Liver (tissue), 8 donors: ENCODE measurements at regions not wholly inside any gene's neighbourhood (a gene's known extent, or its start where the extent isn't known, plus 50 kb on each side); places are given as distances from the start of the nearest gene placed in this dataset.
A peak's percentile ranks its signal among the peaks of the same experiment; 100 is the strongest.
"Not testable (repeated sequence)": the region's sequence is repeated elsewhere in the genome, so short reads cannot be mapped to it uniquely, and the experiment has no call there.

Experiments used
- DNase-seq: peaks from one replicate; pipeline ENCODE4 v3.0.0-alpha.2; 2017; ENCODE audit warnings: low spot score
- H3K27ac ChIP-seq, 2 donors: one replicate each; pipeline ENCODE4 v1.7.0; 2013; ENCODE audit warnings: inconsistent platforms in 2 of 2, low read length in 2 of 2, control low read depth in 1 of 2, low read depth in 1 of 2, mild to moderate bottlenecking in 1 of 2
- H3K27me3 ChIP-seq, 4 donors: one replicate each; pipeline versions ENCODE4 v1.6.1 to v1.7.0; 2013; ENCODE audit warnings: low read length in 3 of 4, inconsistent platforms in 1 of 4, mild to moderate bottlenecking in 1 of 4, moderate library complexity in 1 of 4; ENCODE audit not compliant: control insufficient read depth in 4 of 4, insufficient read depth in 4 of 4
- H3K36me3 ChIP-seq, 4 donors: one replicate each; pipeline versions ENCODE4 v1.6.1 to v1.7.0; 2013; ENCODE audit warnings: low read length in 3 of 4, mild to moderate bottlenecking in 3 of 4, low read depth in 1 of 4, moderate library complexity in 1 of 4; ENCODE audit not compliant: control insufficient read depth in 4 of 4, insufficient read depth in 3 of 4
- H3K4me1 ChIP-seq, 4 donors: one replicate each; pipeline versions ENCODE4 v1.6.1 to v1.7.0; 2013; ENCODE audit warnings: low read length in 3 of 4, mild to moderate bottlenecking in 3 of 4, moderate library complexity in 1 of 4; ENCODE audit not compliant: control insufficient read depth in 4 of 4, insufficient read depth in 4 of 4
- H3K4me3 ChIP-seq, 3 donors: one replicate each; pipeline versions ENCODE4 v1.6.1 to v1.7.0; 2013; ENCODE audit warnings: low read length in 3 of 3, control low read depth in 1 of 3, low read depth in 1 of 3, mild to moderate bottlenecking in 1 of 3
- H3K9ac ChIP-seq, 2 donors: one replicate each; pipeline ENCODE4 v1.7.0; 2013; ENCODE audit warnings: low read length in 2 of 2, mild to moderate bottlenecking in 2 of 2, moderate library complexity in 2 of 2, control low read depth in 1 of 2, low read depth in 1 of 2
- H3K9me3 ChIP-seq, 4 donors: one replicate each; pipeline versions ENCODE4 v1.6.1 to v1.7.0; 2013; ENCODE audit warnings: low read length in 3 of 4; ENCODE audit not compliant: control insufficient read depth in 4 of 4
- FOXA1 ChIP-seq: IDR thresholded peaks from 2 replicates; pipeline ENCODE4 v1.6.1; 2016; ENCODE audit warnings: antibody characterized with exemption
- HNF4A ChIP-seq, 2 donors: conservative IDR thresholded peaks; 2 replicates each; pipeline ENCODE4 v1.6.1; 2016; ENCODE audit warnings: antibody characterized with exemption in 2 of 2, mild to moderate bottlenecking in 2 of 2
- HNF4G ChIP-seq: IDR thresholded peaks from 2 replicates; pipeline ENCODE4 v1.6.1; 2016; ENCODE audit warnings: antibody characterized with exemption
- JUND ChIP-seq, 2 donors: IDR thresholded peaks; 2 replicates each; pipeline ENCODE4 v1.6.1; 2016; ENCODE audit warnings: antibody characterized with exemption in 2 of 2
- NR2F2 ChIP-seq: IDR thresholded peaks from 2 replicates; pipeline ENCODE4 v1.6.1; 2016; ENCODE audit warnings: antibody characterized with exemption
- RAD21 ChIP-seq, 2 donors: IDR thresholded peaks; 2 replicates each; pipeline ENCODE4 v1.6.1; 2016; ENCODE audit warnings: antibody characterized with exemption in 2 of 2, mild to moderate bottlenecking in 2 of 2
- RXRA ChIP-seq, 2 donors: IDR thresholded peaks; 2 replicates each; pipeline ENCODE4 v1.6.1; 2017 to 2018; ENCODE audit warnings: antibody characterized with exemption in 2 of 2, mild to moderate bottlenecking in 1 of 2
- SP1 ChIP-seq: IDR thresholded peaks from 2 replicates; pipeline ENCODE4 v1.6.1; 2018; ENCODE audit warnings: antibody characterized with exemption, mild to moderate bottlenecking
- TAF1 ChIP-seq: conservative IDR thresholded peaks from 2 replicates; pipeline ENCODE4 v1.6.1; 2016; ENCODE audit warnings: antibody characterized with exemption, mild to moderate bottlenecking
- YY1 ChIP-seq: IDR thresholded peaks from 2 replicates; pipeline ENCODE4 v1.6.1; 2016; ENCODE audit warnings: antibody characterized with exemption, mild to moderate bottlenecking
- WGBS: extraction: QIAGEN DNeasy Blood & Tissue Kit; methylation state at CpG from one replicate; pipeline ENCODE4 v1.1.7; 2013; 5-methylcytosine and 5-hydroxymethylcytosine counted together
- TF ChIP-seq, protein P1 (sequence below): IDR thresholded peaks from 2 replicates; pipeline ENCODE4 v1.6.1; 2016; ENCODE audit warnings: antibody characterized with exemption
- TF ChIP-seq, protein P2 (sequence below): IDR thresholded peaks from 2 replicates; pipeline ENCODE4 v1.6.1; 2016; ENCODE audit warnings: antibody characterized with exemption, mild to moderate bottlenecking
- TF ChIP-seq, protein P3 (sequence below): IDR thresholded peaks from 2 replicates; pipeline ENCODE4 v1.6.1; 2016; ENCODE audit warnings: antibody characterized with exemption
- TF ChIP-seq, protein P4 (sequence below): IDR thresholded peaks from 2 replicates; pipeline ENCODE4 v1.6.1; 2016; ENCODE audit warnings: antibody characterized with exemption
- TF ChIP-seq, protein P5 (sequence below): fragments of 150-350 bp; IDR thresholded peaks from 2 replicates; pipeline ENCODE4 v1.5.1; 2017; ENCODE audit warnings: improper control_type of control experiment, low read depth, low read length; ENCODE audit not compliant: missing input control
- donor health status: healthy.
- donor health status: healthy.
- donor health status: healthy.
- donor health status: healthy.
- donor health status: healthy.

DNA sequence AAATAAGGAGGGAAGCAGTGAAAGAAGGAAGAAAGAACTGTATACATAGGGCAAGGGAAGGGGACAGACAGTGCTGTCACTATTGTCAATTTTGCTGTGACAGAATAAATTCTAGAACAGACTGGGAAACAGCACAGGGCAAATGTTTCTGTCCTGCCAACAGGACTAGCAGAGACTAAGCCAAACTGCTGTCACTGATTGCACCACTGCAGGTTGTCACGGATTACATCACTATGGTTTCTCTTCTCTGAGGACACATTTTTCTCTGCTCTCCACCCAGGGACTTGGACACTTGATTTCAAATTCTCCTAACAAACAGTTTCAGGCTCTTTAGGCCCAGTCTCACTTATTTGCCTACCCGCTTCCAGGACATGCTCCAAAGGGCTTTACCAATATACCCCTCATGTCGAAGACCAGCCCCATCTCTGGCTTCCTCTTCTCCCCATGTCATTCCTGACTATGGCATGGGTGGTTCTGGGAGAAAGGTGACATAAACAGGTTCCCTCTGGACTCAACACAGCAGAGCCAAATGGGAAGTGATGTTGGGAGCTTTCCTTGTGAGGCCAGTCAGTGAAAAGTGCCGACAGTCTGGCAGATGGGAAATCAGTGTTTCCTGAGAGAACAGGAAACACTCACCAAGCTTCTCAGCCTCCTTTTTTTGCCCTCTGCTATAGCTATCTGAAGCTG lies 70.2 kb upstream of the ST3GAL6 start:
- Histone ChIP-seq H3K27me3 (no peaks in the 10 kb centered on the region), H3K27ac (peak overlapping the region; percentile 69 to 93), H3K4me3 (no peak overlapping the region), H3K36me3 (no peaks in the 10 kb centered on the region), H3K9ac (peak overlapping the region in 1 of 2 donors; percentile 32), H3K4me1 (peaks cover 0 to 6% (median 0%) of the 10 kb centered on the region in 4 donors), H3K9me3 (no peaks in the 10 kb centered on the region)
- WGBS, result 33% methylated on average over 4 of the region's 4 CpGs
- DNase-seq, result no peak
- TF ChIP-seq RXRA (IDR thresholded peaks at IDR 0.05) (peak; percentile 45 to 70), TAF1 (no peak), RAD21 (IDR thresholded peaks at IDR 0.05) (peak in 1 of 2 donors; percentile 61), HNF4G (peak; percentile 34), SP1 (peak; percentile 86), HNF4A (conservative IDR thresholded peaks at IDR 0.05) (peak; percentile 48 to 58), NR2F2 (no peak), JUND (IDR thresholded peaks at IDR 0.05) (peak; percentile 19 to 42)
- TF ChIP-seq, protein P1, sequence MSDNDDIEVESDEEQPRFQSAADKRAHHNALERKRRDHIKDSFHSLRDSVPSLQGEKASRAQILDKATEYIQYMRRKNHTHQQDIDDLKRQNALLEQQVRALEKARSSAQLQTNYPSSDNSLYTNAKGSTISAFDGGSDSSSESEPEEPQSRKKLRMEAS, result no peak
- TF ChIP-seq, protein P2, sequence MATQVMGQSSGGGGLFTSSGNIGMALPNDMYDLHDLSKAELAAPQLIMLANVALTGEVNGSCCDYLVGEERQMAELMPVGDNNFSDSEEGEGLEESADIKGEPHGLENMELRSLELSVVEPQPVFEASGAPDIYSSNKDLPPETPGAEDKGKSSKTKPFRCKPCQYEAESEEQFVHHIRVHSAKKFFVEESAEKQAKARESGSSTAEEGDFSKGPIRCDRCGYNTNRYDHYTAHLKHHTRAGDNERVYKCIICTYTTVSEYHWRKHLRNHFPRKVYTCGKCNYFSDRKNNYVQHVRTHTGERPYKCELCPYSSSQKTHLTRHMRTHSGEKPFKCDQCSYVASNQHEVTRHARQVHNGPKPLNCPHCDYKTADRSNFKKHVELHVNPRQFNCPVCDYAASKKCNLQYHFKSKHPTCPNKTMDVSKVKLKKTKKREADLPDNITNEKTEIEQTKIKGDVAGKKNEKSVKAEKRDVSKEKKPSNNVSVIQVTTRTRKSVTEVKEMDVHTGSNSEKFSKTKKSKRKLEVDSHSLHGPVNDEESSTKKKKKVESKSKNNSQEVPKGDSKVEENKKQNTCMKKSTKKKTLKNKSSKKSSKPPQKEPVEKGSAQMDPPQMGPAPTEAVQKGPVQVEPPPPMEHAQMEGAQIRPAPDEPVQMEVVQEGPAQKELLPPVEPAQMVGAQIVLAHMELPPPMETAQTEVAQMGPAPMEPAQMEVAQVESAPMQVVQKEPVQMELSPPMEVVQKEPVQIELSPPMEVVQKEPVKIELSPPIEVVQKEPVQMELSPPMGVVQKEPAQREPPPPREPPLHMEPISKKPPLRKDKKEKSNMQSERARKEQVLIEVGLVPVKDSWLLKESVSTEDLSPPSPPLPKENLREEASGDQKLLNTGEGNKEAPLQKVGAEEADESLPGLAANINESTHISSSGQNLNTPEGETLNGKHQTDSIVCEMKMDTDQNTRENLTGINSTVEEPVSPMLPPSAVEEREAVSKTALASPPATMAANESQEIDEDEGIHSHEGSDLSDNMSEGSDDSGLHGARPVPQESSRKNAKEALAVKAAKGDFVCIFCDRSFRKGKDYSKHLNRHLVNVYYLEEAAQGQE, result peak; percentile 44
- TF ChIP-seq, protein P3, sequence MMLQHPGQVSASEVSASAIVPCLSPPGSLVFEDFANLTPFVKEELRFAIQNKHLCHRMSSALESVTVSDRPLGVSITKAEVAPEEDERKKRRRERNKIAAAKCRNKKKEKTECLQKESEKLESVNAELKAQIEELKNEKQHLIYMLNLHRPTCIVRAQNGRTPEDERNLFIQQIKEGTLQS, result peak; percentile 90

DNA sequence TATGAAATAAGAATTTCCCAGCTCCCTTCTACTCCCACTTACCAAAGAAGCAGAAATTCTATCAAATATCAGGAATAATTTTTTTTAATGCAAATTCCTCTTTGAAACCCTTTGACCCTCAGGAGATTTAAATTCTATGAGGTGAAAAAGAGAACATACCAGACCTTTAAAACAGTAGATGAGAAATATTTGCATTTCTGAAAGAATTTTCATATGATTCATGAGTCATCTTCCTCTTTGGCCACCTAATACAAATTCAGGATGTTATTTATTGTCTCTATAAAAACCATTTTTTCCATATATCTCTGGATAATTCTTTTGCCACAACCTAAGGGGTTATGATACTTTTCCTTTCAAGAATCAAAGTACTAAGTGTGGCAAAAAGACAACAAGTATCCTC lies 67.3 kb upstream of the ST3GAL6 start:
- no peak for DNase-seq
- H3K4me1 ChIP-seq, result peaks cover 0 to 5% (median 0%) of the 10 kb centered on the region in 4 donors
- H3K27ac ChIP-seq, result no peak overlapping the region
- H3K9me3 ChIP-seq, result no peaks in the 10 kb centered on the region
- H3K4me3 ChIP-seq, result no peak overlapping the region
- TF ChIP-seq JUND (IDR thresholded peaks at IDR 0.05) (no peak), FOXA1 (no peak), RAD21 (IDR thresholded peaks at IDR 0.05) (no peak), RXRA (IDR thresholded peaks at IDR 0.05) (no peak), YY1 (no peak), NR2F2 (no peak), HNF4A (conservative IDR thresholded peaks at IDR 0.05) (no peak)
- TF ChIP-seq, protein P1, result no peak
- TF ChIP-seq, protein P4, sequence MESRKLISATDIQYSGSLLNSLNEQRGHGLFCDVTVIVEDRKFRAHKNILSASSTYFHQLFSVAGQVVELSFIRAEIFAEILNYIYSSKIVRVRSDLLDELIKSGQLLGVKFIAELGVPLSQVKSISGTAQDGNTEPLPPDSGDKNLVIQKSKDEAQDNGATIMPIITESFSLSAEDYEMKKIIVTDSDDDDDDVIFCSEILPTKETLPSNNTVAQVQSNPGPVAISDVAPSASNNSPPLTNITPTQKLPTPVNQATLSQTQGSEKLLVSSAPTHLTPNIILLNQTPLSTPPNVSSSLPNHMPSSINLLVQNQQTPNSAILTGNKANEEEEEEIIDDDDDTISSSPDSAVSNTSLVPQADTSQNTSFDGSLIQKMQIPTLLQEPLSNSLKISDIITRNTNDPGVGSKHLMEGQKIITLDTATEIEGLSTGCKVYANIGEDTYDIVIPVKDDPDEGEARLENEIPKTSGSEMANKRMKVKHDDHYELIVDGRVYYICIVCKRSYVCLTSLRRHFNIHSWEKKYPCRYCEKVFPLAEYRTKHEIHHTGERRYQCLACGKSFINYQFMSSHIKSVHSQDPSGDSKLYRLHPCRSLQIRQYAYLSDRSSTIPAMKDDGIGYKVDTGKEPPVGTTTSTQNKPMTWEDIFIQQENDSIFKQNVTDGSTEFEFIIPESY, result no peak
- TF ChIP-seq, protein P3, result no peak
- TF ChIP-seq, protein P5, sequence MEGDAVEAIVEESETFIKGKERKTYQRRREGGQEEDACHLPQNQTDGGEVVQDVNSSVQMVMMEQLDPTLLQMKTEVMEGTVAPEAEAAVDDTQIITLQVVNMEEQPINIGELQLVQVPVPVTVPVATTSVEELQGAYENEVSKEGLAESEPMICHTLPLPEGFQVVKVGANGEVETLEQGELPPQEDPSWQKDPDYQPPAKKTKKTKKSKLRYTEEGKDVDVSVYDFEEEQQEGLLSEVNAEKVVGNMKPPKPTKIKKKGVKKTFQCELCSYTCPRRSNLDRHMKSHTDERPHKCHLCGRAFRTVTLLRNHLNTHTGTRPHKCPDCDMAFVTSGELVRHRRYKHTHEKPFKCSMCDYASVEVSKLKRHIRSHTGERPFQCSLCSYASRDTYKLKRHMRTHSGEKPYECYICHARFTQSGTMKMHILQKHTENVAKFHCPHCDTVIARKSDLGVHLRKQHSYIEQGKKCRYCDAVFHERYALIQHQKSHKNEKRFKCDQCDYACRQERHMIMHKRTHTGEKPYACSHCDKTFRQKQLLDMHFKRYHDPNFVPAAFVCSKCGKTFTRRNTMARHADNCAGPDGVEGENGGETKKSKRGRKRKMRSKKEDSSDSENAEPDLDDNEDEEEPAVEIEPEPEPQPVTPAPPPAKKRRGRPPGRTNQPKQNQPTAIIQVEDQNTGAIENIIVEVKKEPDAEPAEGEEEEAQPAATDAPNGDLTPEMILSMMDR, result no peak
- TF ChIP-seq, protein P2, result no peak
- no peak overlapping the region for H3K9ac ChIP-seq
- H3K36me3 ChIP-seq, result no peaks in the 10 kb centered on the region
- H3K27me3 ChIP-seq, result no peaks in the 10 kb centered on the region

DNA sequence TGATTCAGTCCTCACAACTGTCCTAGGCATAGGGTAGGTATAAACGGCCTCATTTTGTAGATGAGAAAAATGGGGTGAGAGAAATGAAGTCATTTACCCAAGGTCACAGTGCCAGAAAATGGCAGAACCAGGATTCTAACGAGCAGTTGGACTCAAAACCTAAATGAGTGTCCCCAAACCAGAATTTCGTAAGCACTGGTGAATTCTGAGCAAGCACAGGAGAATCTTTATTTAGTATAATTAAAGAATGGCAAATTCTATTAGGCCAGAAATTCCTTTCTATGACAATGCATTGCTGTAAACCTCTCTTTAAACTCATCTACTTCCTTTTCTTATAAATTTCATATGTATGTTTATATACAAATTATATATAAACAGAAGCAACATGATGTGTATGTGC lies 66.8 kb upstream of the ST3GAL6 start:
- not testable (repeated sequence) for DNase-seq, H3K36me3 ChIP-seq, H3K4me3 ChIP-seq, H3K9me3 ChIP-seq, H3K27ac ChIP-seq, H3K4me1 ChIP-seq, H3K9ac ChIP-seq, H3K27me3 ChIP-seq
- WGBS, result 70% methylated on average over 3 of the region's 3 CpGs
